H9 (cell line): ENCODE measurements at regions not wholly inside any gene's neighbourhood (a gene's known extent, or its start where the extent isn't known, plus 50 kb on each side); places are given as distances from the start of the nearest gene placed in this dataset.

ENCODE experiments used
- DNase-seq: peaks from one replicate; pipeline ENCODE4 v3.0.0-alpha.2; 2017
- H2AFZ ChIP-seq: one replicate; pipeline ENCODE4 v1.6.1; 2013; ENCODE audit warnings: mild to moderate bottlenecking, low read length, control low read depth, moderate library complexity
- H2AK5ac ChIP-seq: 2 replicates; pipeline ENCODE4 v1.6.1; 2013; ENCODE audit warnings: low read length, control low read depth, mixed read lengths; ENCODE audit not compliant: insufficient read length
- H2BK120ac ChIP-seq: one replicate; pipeline ENCODE4 v1.6.1; 2013; ENCODE audit warnings: low read depth, mild to moderate bottlenecking, low read length, control low read depth, inconsistent platforms; ENCODE audit not compliant: poor library complexity, severe bottlenecking
- H2BK12ac ChIP-seq: 2 replicates; pipeline ENCODE4 v1.6.1; 2013; ENCODE audit warnings: low read length, control low read depth, mixed read lengths, low read depth; ENCODE audit not compliant: insufficient read length
- H2BK15ac ChIP-seq: 2 replicates; pipeline ENCODE4 v1.6.1; 2013; ENCODE audit warnings: low read depth, low read length, control low read depth
- H2BK20ac ChIP-seq: one replicate; pipeline ENCODE4 v1.6.1; 2013; ENCODE audit warnings: low read depth, mild to moderate bottlenecking, low read length, control low read depth, inconsistent platforms; ENCODE audit not compliant: poor library complexity, severe bottlenecking
- H2BK5ac ChIP-seq: 2 replicates; pipeline ENCODE4 v1.6.1; 2013; ENCODE audit warnings: low read length, control low read depth, mixed read lengths; ENCODE audit not compliant: insufficient read length
- H3K14ac ChIP-seq: 2 replicates; pipeline ENCODE4 v1.6.1; 2013; ENCODE audit warnings: low read length, control low read depth; ENCODE audit not compliant: insufficient read depth
- H3K18ac ChIP-seq: 2 replicates; pipeline ENCODE4 v1.6.1; 2013; ENCODE audit warnings: low read depth, mild to moderate bottlenecking, mixed read lengths, low read length, control low read depth; ENCODE audit not compliant: insufficient read length
- H3K23ac ChIP-seq: 2 replicates; pipeline ENCODE4 v1.6.1; 2013; ENCODE audit warnings: low read length, control low read depth, mixed read lengths, low read depth; ENCODE audit not compliant: insufficient read length
- H3K23me2 ChIP-seq: 2 replicates; pipeline ENCODE4 v1.6.1; 2013; ENCODE audit warnings: low read depth, mild to moderate bottlenecking, mixed read lengths, low read length, control low read depth; ENCODE audit not compliant: insufficient read length, poor library complexity, severe bottlenecking
- H3K27ac ChIP-seq: 2 replicates; pipeline ENCODE4 v1.5.1; 2013; ENCODE audit warnings: low read length, control low read depth, mixed read lengths, low read depth; ENCODE audit not compliant: insufficient read length
- H3K27me3 ChIP-seq: 2 replicates; pipeline ENCODE4 v1.6.1; 2013; ENCODE audit warnings: low read length, control low read depth, inconsistent platforms; ENCODE audit not compliant: insufficient read depth
- H3K4ac ChIP-seq: 2 replicates; pipeline ENCODE4 v1.6.1; 2013; ENCODE audit warnings: low read depth, mild to moderate bottlenecking, control low read depth, inconsistent platforms, low read length, moderate library complexity
- H3K4me1 ChIP-seq: 2 replicates; pipeline ENCODE4 v1.6.1; 2013; ENCODE audit warnings: low read length, control low read depth, inconsistent platforms; ENCODE audit not compliant: insufficient read depth
- H3K4me2 ChIP-seq: 2 replicates; pipeline ENCODE4 v1.6.1; 2013; ENCODE audit warnings: low read length, control low read depth, mixed read lengths; ENCODE audit not compliant: insufficient read length, insufficient read depth
- H3K56ac ChIP-seq: 2 replicates; pipeline ENCODE4 v1.6.1; 2013; ENCODE audit warnings: low read depth, mild to moderate bottlenecking, mixed read lengths, low read length, control low read depth; ENCODE audit not compliant: insufficient read length
- H3K79me1 ChIP-seq: 2 replicates; pipeline ENCODE4 v1.6.1; 2013; ENCODE audit warnings: low read depth, mild to moderate bottlenecking, moderate library complexity, low read length, control low read depth, inconsistent platforms; ENCODE audit not compliant: insufficient read depth, poor library complexity, severe bottlenecking
- H3K79me2 ChIP-seq: 2 replicates; pipeline ENCODE4 v1.6.1; 2013; ENCODE audit warnings: low read length, control low read depth, inconsistent platforms; ENCODE audit not compliant: insufficient read depth
- H3K9ac ChIP-seq: 2 replicates; pipeline ENCODE4 v1.6.1; 2013; ENCODE audit warnings: low read length, control low read depth, mixed read lengths; ENCODE audit not compliant: insufficient read length; ENCODE audit errors: extremely low read depth
- H3K9me3 ChIP-seq: one replicate; pipeline ENCODE4 v1.6.1; 2013; ENCODE audit warnings: low read depth, low read length, inconsistent platforms; ENCODE audit not compliant: control insufficient read depth
- H3T11ph ChIP-seq: one replicate; pipeline ENCODE4 v1.6.1; 2013; ENCODE audit warnings: mild to moderate bottlenecking, low read length, control low read depth, inconsistent platforms
- H4K20me1 ChIP-seq: one replicate; pipeline ENCODE4 v1.6.1; 2013; ENCODE audit not compliant: control insufficient read depth, insufficient read length, insufficient read depth
- H4K5ac ChIP-seq: 2 replicates; pipeline ENCODE4 v1.6.1; 2013; ENCODE audit warnings: low read depth, mild to moderate bottlenecking, mixed read lengths, low read length, control low read depth; ENCODE audit not compliant: insufficient read length
- H4K8ac ChIP-seq: replicated peaks from 2 replicates; pipeline ENCODE4 v1.6.1; 2013; ENCODE audit warnings: low read length, control low read depth, mixed read lengths, low read depth; ENCODE audit not compliant: insufficient read length
- H4K91ac ChIP-seq: 2 replicates; pipeline ENCODE4 v1.6.1; 2013; ENCODE audit warnings: low read depth, mild to moderate bottlenecking, moderate library complexity, mixed read lengths, low read length, control low read depth; ENCODE audit not compliant: insufficient read length
- H3K27ac Mint-ChIP-seq, 3 experiments: 2 replicates in 2 of 3; 3 replicates in 1 of 3; pipeline ENCODE4 v1.8.0; 2020 to 2021; ENCODE audit warnings: mixed read lengths in 3 of 3, mild to moderate bottlenecking in 1 of 3, moderate library complexity in 1 of 3
- H3K27me3 Mint-ChIP-seq: 2 replicates; pipeline ENCODE4 v1.8.0; 2021; ENCODE audit warnings: low read depth, mild to moderate bottlenecking, moderate library complexity, mixed read lengths
- H3K36me3 Mint-ChIP-seq, 3 experiments: 2 replicates in 2 of 3; 3 replicates in 1 of 3; pipeline ENCODE4 v1.8.0; 2020 to 2021; ENCODE audit warnings: low read depth in 3 of 3, mixed read lengths in 3 of 3; ENCODE audit not compliant: insufficient read depth in 1 of 3
- H3K4me1 Mint-ChIP-seq, 2 experiments: 2 replicates each; pipeline ENCODE4 v1.8.0; 2020; ENCODE audit warnings: mixed read lengths in 2 of 2
- H3K4me3 Mint-ChIP-seq, 2 experiments: 2 replicates in 1 of 2; 3 replicates in 1 of 2; pipeline ENCODE4 v1.8.0; 2020 to 2021; ENCODE audit warnings: mild to moderate bottlenecking in 2 of 2, mixed read lengths in 2 of 2, moderate library complexity in 1 of 2
- H3K9me3 Mint-ChIP-seq, 2 experiments: 2 replicates in 1 of 2; 3 replicates in 1 of 2; pipeline ENCODE4 v1.8.0; 2020; ENCODE audit warnings: mild to moderate bottlenecking in 2 of 2, mixed read lengths in 2 of 2, moderate library complexity in 1 of 2
- WGBS: extraction: QIAGEN DNeasy Blood & Tissue Kit; methylation state at CpG from one replicate; pipeline ENCODE4 v1.1.7; 2013; ENCODE audit warnings: missing lambda C conversion rate, low lambda C conversion rate, mixed read lengths; ENCODE audit not compliant: insufficient read length; ENCODE audit errors: extremely low coverage; 5-methylcytosine and 5-hydroxymethylcytosine counted together
- TF ChIP-seq, protein P1 (sequence below): fragments of 200-600 bp; sonication (generic); conservative IDR thresholded peaks from 3 replicates; pipeline ENCODE4 v1.8.0; 2021; ENCODE audit warnings: antibody characterized with exemption, mild to moderate bottlenecking

DNA sequence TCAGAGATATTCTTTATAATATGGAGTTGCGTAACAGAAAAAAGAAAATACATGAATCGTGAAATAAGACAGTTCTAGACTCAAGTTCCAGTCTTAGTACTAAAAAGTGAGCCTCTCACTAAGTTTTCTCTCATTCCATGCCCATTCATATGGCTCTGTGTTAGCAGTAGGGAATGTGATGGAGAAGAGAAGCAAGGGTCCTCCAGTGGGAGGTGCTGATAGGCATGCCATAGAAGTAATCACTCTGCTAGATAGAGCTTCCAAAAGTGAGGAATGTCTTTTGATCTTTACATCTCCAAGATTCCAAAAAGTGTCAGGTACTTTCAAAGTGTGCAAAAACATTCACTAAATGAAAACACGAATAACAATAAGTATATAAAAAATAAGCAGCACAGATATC is 678.4 kb downstream of the DCDC2C start:
- Histone ChIP-seq H3K4me2 (no peak overlapping the region), H3K27ac (no peak overlapping the region)
- no CpG with 5 or more reads among the region's 3 CpGs for WGBS

More for the DNA sequence above, 678.4 kb downstream of the DCDC2C start:
- H2BK20ac ChIP-seq: no peak overlapping the region
- no peaks in the 10 kb centered on the region for H4K20me1 ChIP-seq
- no peaks in the 10 kb centered on the region for H3K27me3 Mint-ChIP-seq
- no peak overlapping the region for H2BK5ac ChIP-seq
- no peak overlapping the region for H2AK5ac ChIP-seq
- no peak overlapping the region for H4K91ac ChIP-seq
- H2AFZ ChIP-seq: no peak overlapping the region
- H2BK15ac ChIP-seq: no peak overlapping the region
- no peak overlapping the region for H3K56ac ChIP-seq
- H3K36me3 Mint-ChIP-seq: peaks cover 11 to 39% (median 14%) of the 10 kb centered on the region in 3 experiments
- no peak for DNase-seq
- H3K23ac ChIP-seq: no peak overlapping the region
- peak overlapping the region; percentile 44 to 89 (median 48); a peak in 5 of 7 replicates for H3K27ac Mint-ChIP-seq
- H2BK12ac ChIP-seq: no peak overlapping the region
- no peaks in the 10 kb centered on the region for H3K79me1 ChIP-seq
- H3K27me3 ChIP-seq: no peaks in the 10 kb centered on the region
- no peak overlapping the region for H3K4ac ChIP-seq
- no peak overlapping the region for H3T11ph ChIP-seq
- H3K14ac ChIP-seq: no peak overlapping the region
- no peak overlapping the region for H4K5ac ChIP-seq
- H3K79me2 ChIP-seq: no peaks in the 10 kb centered on the region
- TF ChIP-seq, protein P1, sequence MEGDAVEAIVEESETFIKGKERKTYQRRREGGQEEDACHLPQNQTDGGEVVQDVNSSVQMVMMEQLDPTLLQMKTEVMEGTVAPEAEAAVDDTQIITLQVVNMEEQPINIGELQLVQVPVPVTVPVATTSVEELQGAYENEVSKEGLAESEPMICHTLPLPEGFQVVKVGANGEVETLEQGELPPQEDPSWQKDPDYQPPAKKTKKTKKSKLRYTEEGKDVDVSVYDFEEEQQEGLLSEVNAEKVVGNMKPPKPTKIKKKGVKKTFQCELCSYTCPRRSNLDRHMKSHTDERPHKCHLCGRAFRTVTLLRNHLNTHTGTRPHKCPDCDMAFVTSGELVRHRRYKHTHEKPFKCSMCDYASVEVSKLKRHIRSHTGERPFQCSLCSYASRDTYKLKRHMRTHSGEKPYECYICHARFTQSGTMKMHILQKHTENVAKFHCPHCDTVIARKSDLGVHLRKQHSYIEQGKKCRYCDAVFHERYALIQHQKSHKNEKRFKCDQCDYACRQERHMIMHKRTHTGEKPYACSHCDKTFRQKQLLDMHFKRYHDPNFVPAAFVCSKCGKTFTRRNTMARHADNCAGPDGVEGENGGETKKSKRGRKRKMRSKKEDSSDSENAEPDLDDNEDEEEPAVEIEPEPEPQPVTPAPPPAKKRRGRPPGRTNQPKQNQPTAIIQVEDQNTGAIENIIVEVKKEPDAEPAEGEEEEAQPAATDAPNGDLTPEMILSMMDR: peak; percentile 41; the same call in 2 of the 3 replicates
- H3K23me2 ChIP-seq: no peaks in the 10 kb centered on the region
- H3K18ac ChIP-seq: no peak overlapping the region
- H3K9ac ChIP-seq: no peak overlapping the region
- H3K4me3 Mint-ChIP-seq: no peak overlapping the region
- H3K9me3 Mint-ChIP-seq: peaks cover 14 to 22% of the 10 kb centered on the region in 2 experiments
- peaks cover 34 to 38% of the 10 kb centered on the region in 2 experiments for H3K4me1 Mint-ChIP-seq
- H3K4me1 ChIP-seq: peaks cover 7% of the 10 kb centered on the region; the same call in 1 of the 2 replicates
- no peaks in the 10 kb centered on the region for H3K9me3 ChIP-seq
- H4K8ac ChIP-seq: no peak overlapping the region
- H2BK120ac ChIP-seq: no peak overlapping the region
